Activated B cell treated with CpG ODN at 0.5 μM for 24 hours (primary cell): ENCODE measurements at regions not wholly inside any gene's neighbourhood (a gene's known extent, or its start where the extent isn't known, plus 50 kb on each side); places are given as distances from the start of the nearest gene placed in this dataset.

Experiments
- ATAC-seq: fragments of 200-7000 bp; cut with Tn5 transposase; one replicate; pipeline ENCODE4 v1.10.0; 2021; ENCODE audit warnings: low read depth, mild to moderate bottlenecking, moderate library complexity
- CTCF ChIA-PET: fragments of 350-600 bp; sonication (Branson Sonifier 250); formaldehyde crosslinking; loops from one replicate; lab custom pipeline; 2021; ENCODE audit warnings: antibody characterized with exemption; lab: Charles Lee
- POLR2A ChIA-PET: fragments of 350-600 bp; sonication (Branson Sonifier 250); formaldehyde crosslinking; loops from one replicate; lab custom pipeline; 2021; ENCODE audit warnings: antibody characterized with exemption; lab: Charles Lee
- DNase-seq: peaks from one replicate; pipeline ENCODE4 v3.0.0; 2022
- H3K27ac Mint-ChIP-seq: one replicate; pipeline ENCODE4 v1.8.0; 2020; ENCODE audit warnings: mixed read lengths
- H3K27me3 Mint-ChIP-seq: one replicate; pipeline ENCODE4 v1.8.0; 2021; ENCODE audit warnings: mixed read lengths
- H3K36me3 Mint-ChIP-seq: one replicate; pipeline ENCODE4 v1.8.0; 2021; ENCODE audit warnings: low read depth, mixed read lengths
- H3K4me1 Mint-ChIP-seq: one replicate; pipeline ENCODE4 v1.8.0; 2021; ENCODE audit warnings: mixed read lengths
- H3K4me3 Mint-ChIP-seq: one replicate; pipeline ENCODE4 v1.8.0; 2020; ENCODE audit warnings: mild to moderate bottlenecking, mixed read lengths
- H3K9me3 Mint-ChIP-seq: one replicate; pipeline ENCODE4 v1.8.0; 2020; ENCODE audit warnings: mixed read lengths
- intact Hi-C: fragments of 100-400 bp; cut with micrococcal nuclease; formaldehyde crosslinking; loops from one replicate; pipeline ENCODE4 v1.15.1; 2024
- TF ChIP-seq, protein P1 (sequence below): fragments of 200-600 bp; IDR thresholded peaks from one replicate; pipeline ENCODE4 v1.8.0; 2022; ENCODE audit warnings: antibody characterized with exemption, mild to moderate bottlenecking

DNA sequence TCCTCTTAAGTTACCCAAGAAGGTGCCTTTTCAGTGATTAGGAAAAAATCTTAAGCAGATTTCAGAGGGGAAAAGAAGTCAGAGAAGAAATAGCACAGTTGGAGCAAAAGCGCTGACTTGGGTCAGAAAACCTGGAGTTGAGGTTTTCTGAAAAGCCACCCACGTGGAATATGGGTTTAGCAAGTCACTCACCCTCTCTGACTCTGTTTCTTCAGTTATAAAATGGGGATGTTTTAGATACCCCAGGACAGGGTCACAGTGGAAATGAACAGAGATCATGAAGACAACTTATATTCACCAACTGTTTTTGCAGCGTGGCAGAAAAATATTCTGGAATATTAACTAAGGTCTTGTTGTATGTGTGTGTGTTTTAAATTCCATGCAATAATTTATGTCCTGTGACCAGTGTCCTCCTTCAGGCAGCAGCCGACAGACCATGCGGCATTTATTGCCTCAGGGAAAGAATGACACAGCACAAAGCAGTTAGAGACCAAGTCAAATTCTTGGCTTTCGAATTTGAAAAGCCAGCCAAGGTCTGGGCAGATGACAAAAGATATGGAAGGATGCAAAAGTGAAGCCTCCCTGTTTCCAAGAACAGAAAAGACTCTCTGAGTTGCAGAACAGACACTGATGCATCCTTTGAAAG is 119.9 kb downstream of the MIAT start:
- no peak for DNase-seq
- intact Hi-C loops = no loop called here
- H3K4me1 Mint-ChIP-seq = no peaks in the 10 kb centered on the region
- no peak overlapping the region for H3K4me3 Mint-ChIP-seq
- POLR2A ChIA-PET = no interaction called here
- H3K36me3 Mint-ChIP-seq = peaks cover 78% of the 10 kb centered on the region
- ATAC-seq = no peak
- H3K27ac Mint-ChIP-seq = no peak overlapping the region
- H3K9me3 Mint-ChIP-seq = peaks cover 12% of the 10 kb centered on the region
- CTCF ChIA-PET = no interaction called here
- no peaks in the 10 kb centered on the region for H3K27me3 Mint-ChIP-seq
- TF ChIP-seq, protein P1, sequence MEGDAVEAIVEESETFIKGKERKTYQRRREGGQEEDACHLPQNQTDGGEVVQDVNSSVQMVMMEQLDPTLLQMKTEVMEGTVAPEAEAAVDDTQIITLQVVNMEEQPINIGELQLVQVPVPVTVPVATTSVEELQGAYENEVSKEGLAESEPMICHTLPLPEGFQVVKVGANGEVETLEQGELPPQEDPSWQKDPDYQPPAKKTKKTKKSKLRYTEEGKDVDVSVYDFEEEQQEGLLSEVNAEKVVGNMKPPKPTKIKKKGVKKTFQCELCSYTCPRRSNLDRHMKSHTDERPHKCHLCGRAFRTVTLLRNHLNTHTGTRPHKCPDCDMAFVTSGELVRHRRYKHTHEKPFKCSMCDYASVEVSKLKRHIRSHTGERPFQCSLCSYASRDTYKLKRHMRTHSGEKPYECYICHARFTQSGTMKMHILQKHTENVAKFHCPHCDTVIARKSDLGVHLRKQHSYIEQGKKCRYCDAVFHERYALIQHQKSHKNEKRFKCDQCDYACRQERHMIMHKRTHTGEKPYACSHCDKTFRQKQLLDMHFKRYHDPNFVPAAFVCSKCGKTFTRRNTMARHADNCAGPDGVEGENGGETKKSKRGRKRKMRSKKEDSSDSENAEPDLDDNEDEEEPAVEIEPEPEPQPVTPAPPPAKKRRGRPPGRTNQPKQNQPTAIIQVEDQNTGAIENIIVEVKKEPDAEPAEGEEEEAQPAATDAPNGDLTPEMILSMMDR = no peak

DNA sequence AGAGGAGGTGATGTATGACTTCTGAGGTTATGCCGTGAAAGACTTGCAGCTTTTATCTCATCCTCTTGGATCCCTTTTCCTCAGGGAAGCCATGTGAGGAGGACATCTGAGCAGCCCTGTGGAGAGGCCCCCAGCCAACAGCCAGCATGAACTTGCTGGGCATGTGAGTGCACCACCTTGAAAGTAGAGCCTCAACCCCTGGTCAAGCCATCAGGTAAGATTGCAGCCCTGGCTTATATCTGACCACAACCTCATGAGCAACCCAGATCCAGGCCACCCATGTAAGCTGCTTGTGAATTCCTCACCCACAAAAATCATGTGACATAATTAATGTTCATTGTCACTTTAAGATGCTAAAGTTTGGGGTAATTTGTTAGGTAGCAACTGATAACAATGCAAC is 121.0 kb downstream of the MIAT start:
- TF ChIP-seq, protein P1 = no peak
- peaks cover 88% of the 10 kb centered on the region for H3K36me3 Mint-ChIP-seq

DNA sequence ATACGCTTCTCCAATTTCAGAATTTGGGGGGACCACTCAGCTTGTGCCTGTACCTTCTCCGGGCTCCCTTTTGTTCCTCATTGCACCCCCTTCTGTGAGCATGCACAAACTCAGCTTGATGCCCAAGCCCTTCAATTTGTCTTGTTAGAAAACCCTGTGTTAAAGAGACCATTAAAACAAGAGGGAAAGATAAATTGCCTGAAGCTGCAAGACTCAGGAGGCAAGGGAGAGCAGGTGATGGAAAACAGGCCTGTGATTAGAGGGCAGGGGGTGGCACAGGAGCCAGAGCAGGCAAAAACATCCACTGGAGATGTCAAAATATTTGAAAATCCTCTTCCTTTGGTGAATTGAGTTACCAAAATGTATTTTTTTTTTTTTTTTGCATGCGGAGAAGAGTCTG is 121.7 kb downstream of the MIAT start:
- POLR2A ChIA-PET = no interaction called here
- H3K9me3 Mint-ChIP-seq = peaks cover 12% of the 10 kb centered on the region
- no peak for ATAC-seq
- no peak for DNase-seq
- CTCF ChIA-PET = no interaction called here
- no peak overlapping the region for H3K4me3 Mint-ChIP-seq
- peaks cover 93% of the 10 kb centered on the region for H3K36me3 Mint-ChIP-seq
- H3K27me3 Mint-ChIP-seq = no peaks in the 10 kb centered on the region
- TF ChIP-seq, protein P1 = no peak
- intact Hi-C loops = no loop called here
- H3K27ac Mint-ChIP-seq = no peak overlapping the region
- H3K4me1 Mint-ChIP-seq = no peaks in the 10 kb centered on the region

More for the DNA sequence above, 121.0 kb downstream of the MIAT start:
- ChIA-PET POLR2A (no interaction called here), CTCF (no interaction called here)
- intact Hi-C loops = no loop called here
- H3K27me3 Mint-ChIP-seq = no peaks in the 10 kb centered on the region
- H3K27ac Mint-ChIP-seq = no peak overlapping the region
- ATAC-seq (no peak), DNase-seq (no peak)
- H3K4me1 Mint-ChIP-seq = no peaks in the 10 kb centered on the region
- H3K9me3 Mint-ChIP-seq = peaks cover 12% of the 10 kb centered on the region
- no peak overlapping the region for H3K4me3 Mint-ChIP-seq

DNA sequence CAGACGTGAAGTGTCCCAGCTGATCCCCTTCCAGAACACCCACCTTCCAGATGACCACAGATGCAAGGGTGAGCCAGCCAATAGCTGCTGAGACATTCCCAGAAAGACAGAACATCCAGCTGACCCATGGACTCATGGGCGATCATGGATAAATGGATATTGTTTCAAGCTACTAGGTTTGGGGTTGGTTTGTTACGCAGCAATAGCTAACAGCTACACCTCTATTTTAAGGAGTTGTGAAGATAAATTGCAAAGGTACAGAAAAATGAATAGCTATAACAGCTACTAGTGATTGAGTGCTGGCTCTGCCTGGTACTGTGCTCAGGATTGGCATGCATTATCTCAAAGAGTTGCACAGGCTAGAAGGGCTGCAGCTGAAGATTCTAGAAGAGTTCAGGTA is 122.5 kb downstream of the MIAT start:
- no peak for ATAC-seq
- POLR2A ChIA-PET = no interaction called here
- peaks cover 94% of the 10 kb centered on the region for H3K36me3 Mint-ChIP-seq

DNA sequence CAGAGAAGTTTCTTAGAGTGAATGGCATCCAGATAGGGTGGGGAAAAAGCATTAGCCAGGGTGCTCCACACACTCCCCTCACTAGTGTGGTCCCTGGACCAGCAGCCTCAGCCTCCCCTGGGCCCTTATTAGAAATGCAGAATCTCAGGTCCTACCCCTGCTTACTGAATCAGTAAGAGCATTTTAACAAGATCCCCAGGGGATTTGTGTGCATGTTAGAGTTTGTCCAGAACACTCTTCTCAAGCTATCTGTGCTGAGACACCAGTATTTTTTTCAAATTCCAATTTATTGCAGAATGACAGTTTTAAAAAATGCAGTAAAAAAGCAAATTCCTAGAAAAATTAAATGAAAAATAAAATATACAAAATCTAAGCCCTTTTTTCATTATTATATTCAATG is 123.1 kb downstream of the MIAT start:
- POLR2A ChIA-PET = no interaction called here
- H3K9me3 Mint-ChIP-seq = peaks cover 9% of the 10 kb centered on the region
- DNase-seq (no peak), ATAC-seq (no peak)
- CTCF ChIA-PET = no interaction called here
- peaks cover 4% of the 10 kb centered on the region for H3K4me1 Mint-ChIP-seq
- H3K27me3 Mint-ChIP-seq = no peaks in the 10 kb centered on the region
- TF ChIP-seq, protein P1 = no peak
- intact Hi-C loops = no loop called here
- no peak overlapping the region for H3K27ac Mint-ChIP-seq
- peaks cover 93% of the 10 kb centered on the region for H3K36me3 Mint-ChIP-seq
- no peak overlapping the region for H3K4me3 Mint-ChIP-seq

More for the DNA sequence above, 122.5 kb downstream of the MIAT start:
- no peak for DNase-seq
- Mint-ChIP-seq H3K27ac (no peak overlapping the region), H3K27me3 (no peaks in the 10 kb centered on the region), H3K9me3 (peaks cover 12% of the 10 kb centered on the region), H3K4me3 (no peak overlapping the region), H3K4me1 (no peaks in the 10 kb centered on the region)
- CTCF ChIA-PET = no interaction called here
- TF ChIP-seq, protein P1 = no peak
- intact Hi-C loops = no loop called here
